ENCODE measurements at regions not wholly inside any gene's neighbourhood (a gene's known extent, or its start where the extent isn't known, plus 50 kb on each side); places are given as distances from the start of the nearest gene placed in this dataset.

- no peak for DNase-seq
Measured at GRCh38 chr11:70688142-70688541, 289.8 kb downstream of the CTTN start.

GRCh38 chr11:70689764-70690163 is 291.4 kb downstream of the CTTN start:
- DNase-seq, result no peak

- DNase-seq, result no peak
Measured at GRCh38 chr11:70692131-70692530, 293.8 kb downstream of the CTTN start.

GRCh38 chr11:70694371-70694770 is 296.0 kb downstream of the CTTN start:
- DNase-seq, result no peak

- no peak for DNase-seq
Measured at GRCh38 chr11:70695086-70695960, 297.0 kb downstream of the CTTN start.

- DNase-seq, result no peak
Measured at GRCh38 chr11:70696076-70696475, 297.7 kb downstream of the CTTN start.

GRCh38 chr11:70696564-70696963 is 298.2 kb downstream of the CTTN start:
- DNase-seq, result no peak

GRCh38 chr11:70697701-70698100 is 299.4 kb downstream of the CTTN start:
- no peak for DNase-seq

- DNase-seq, result no peak
Measured at GRCh38 chr11:70698871-70699270, 300.5 kb downstream of the CTTN start.

- DNase-seq, result no peak
Measured at GRCh38 chr11:70699294-70700221, 301.2 kb downstream of the CTTN start.

- DNase-seq, result no peak
Measured at GRCh38 chr11:70700453-70700852, 302.1 kb downstream of the CTTN start.

- DNase-seq, result no peak
Measured at GRCh38 chr11:70700871-70701270, 302.5 kb downstream of the CTTN start.

- no peak for DNase-seq
Measured at GRCh38 chr11:70702040-70702648, 303.8 kb downstream of the CTTN start.

- no peak for DNase-seq
Measured at GRCh38 chr11:70703141-70704064, 305.1 kb downstream of the CTTN start.

GRCh38 chr11:70705097-70705496 is 306.8 kb downstream of the CTTN start:
- DNase-seq, result no peak

GRCh38 chr11:70705930-70706329 is 307.6 kb downstream of the CTTN start:
- no peak for DNase-seq

- no peak for DNase-seq
Measured at GRCh38 chr11:70707821-70708220, 309.5 kb downstream of the CTTN start.

GRCh38 chr11:70709596-70709995 is 311.3 kb downstream of the CTTN start:
- no peak for DNase-seq

GRCh38 chr11:70710192-70710591 is 311.9 kb downstream of the CTTN start:
- DNase-seq, result no peak

- no peak for DNase-seq
Measured at GRCh38 chr11:70710601-70711000, 312.3 kb downstream of the CTTN start.

GRCh38 chr11:70711095-70711910 is 313.0 kb downstream of the CTTN start:
- DNase-seq, result no peak

GRCh38 chr11:70711911-70712185 is 313.5 kb downstream of the CTTN start:
- no peak for DNase-seq

All from central memory CD4-positive, alpha-beta T cell (primary cell).